Globus pallidus (tissue), 1 donor: ENCODE measurements at regions not wholly inside any gene's neighbourhood (a gene's known extent, or its start where the extent isn't known, plus 50 kb on each side); places are given as distances from the start of the nearest gene placed in this dataset.

ENCODE experiments used
- DNase-seq: peaks from one replicate; pipeline ENCODE4 v3.0.0-alpha.2; 2015; ENCODE audit warnings: low spot score

- no peak for DNase-seq
Measured at GRCh38 chr4:56086073-56086541, 137.4 kb downstream of the CEP135 start.

- no peak for DNase-seq
Measured at GRCh38 chr4:56085275-56085674, 136.5 kb downstream of the CEP135 start.

- DNase-seq: no peak
Measured at GRCh38 chr4:56084851-56085250, 136.1 kb downstream of the CEP135 start.
